COR-L47 (cell line): ENCODE measurements at regions not wholly inside any gene's neighbourhood (a gene's known extent, or its start where the extent isn't known, plus 50 kb on each side); places are given as distances from the start of the nearest gene placed in this dataset.
"Not testable (repeated sequence)": the region's sequence is repeated elsewhere in the genome, so short reads cannot be mapped to it uniquely, and the experiment has no call there.

Experiments used
- DNase-seq: peaks from one replicate; lab custom pipeline; 2025; lab: John Stamatoyannopoulos, UW

DNA sequence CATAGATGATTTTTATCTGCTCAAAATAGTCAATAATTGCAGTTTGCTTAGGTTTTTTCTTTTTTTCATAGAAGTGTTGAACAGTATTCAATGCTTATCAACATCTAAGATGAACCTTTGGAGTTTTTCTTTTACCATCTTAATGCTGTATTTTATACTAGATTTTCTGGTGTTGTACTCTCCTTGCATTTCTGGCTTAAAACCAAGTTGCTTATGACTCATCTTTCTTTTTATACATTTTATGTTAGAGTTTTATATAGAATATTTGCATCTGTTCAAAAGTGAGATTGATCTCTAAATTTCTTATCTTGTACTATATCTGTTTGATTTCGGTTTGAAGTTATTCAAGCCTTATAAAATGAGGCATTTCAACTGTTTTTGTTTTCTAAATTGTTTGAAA is 232.5 kb downstream of the RFPL4B start:
- no peak for DNase-seq

DNA sequence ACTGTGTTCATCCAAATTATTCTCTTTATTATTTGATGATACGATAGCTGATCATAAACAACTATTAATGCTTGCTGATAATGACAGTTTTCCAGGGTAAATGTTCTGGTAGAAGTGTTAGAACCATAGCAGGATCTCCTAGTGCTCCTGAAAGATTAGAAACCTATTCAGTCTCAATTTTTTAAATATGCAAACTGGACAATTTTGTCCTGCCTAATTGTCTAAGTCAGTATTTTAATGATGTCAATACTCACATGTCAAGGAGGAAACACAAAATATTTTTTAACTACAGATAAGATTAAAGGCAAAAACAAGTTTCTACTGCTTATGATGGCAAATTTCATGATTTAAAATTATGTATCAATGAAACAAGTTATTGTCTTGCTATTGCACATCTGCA is 233.9 kb downstream of the RFPL4B start:
- DNase-seq = no peak

GRCh38 chr6:112590326-112590725 is 243.2 kb downstream of the RFPL4B start:
- DNase-seq = no peak

- no peak for DNase-seq
Measured at GRCh38 chr6:112591329-112591728, 244.2 kb downstream of the RFPL4B start.

DNA sequence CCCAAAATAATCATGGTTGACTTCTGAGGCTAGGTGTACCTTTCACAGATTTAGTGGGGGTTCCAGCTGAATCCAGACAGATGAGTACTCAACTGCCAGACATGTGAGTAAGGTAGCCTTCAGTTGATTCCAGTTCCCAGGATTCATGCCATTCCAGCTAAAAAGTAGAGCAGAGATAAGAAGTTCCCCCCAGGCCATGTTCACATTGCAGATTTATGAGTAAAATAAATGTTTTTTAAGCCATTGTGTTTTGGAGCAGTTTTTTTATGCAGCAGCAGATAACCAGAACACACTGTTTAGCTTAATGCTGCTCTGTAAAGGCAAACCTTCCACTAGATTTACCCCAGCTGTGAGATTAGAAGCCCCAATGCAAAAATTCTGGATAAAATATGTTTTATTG is 245.0 kb downstream of the RFPL4B start:
- no peak for DNase-seq

- DNase-seq = no peak
Measured at GRCh38 chr6:112594886-112595594, 247.9 kb downstream of the RFPL4B start.

DNA sequence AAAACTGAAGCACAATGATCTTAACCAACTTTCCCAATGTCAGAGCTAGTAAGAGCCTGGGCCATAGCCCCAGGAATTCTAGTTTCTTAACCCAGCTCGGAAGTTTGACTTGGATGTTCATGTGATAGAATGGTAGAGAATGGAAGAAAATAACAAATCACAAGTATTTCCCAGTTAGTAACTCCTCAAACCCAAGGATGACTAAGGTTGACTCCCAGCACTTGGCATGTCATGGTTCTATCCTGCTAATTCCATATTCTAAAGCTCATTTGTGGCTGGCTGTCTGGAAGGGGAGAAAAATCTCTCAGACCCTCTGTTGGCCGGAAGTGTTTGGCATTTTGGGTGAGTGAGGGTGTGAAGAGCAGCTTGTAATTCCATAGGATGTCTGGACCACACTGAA is 248.7 kb downstream of the RFPL4B start:
- no peak for DNase-seq

- DNase-seq = no peak
Measured at GRCh38 chr6:112597176-112597575, 250.0 kb downstream of the RFPL4B start.

DNA sequence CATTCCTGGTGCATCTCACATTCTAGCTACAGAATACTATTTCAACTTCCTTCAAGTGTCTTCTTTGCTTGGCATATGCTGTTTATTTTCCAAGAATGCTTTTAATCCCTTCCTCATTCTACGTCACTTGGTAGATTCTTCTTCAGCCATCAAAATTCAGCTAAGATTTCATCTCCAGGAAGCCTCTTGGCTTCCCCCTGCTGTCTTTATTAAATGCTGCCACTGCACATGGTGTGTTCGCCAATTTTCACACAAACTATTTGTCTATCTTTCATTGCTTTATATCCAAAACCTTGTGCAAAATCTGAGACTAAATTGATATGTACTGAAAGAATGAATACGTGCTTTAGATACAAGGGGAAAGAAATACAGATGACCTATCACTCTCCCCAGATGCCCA is 253.0 kb downstream of the RFPL4B start:
- no peak for DNase-seq

DNA sequence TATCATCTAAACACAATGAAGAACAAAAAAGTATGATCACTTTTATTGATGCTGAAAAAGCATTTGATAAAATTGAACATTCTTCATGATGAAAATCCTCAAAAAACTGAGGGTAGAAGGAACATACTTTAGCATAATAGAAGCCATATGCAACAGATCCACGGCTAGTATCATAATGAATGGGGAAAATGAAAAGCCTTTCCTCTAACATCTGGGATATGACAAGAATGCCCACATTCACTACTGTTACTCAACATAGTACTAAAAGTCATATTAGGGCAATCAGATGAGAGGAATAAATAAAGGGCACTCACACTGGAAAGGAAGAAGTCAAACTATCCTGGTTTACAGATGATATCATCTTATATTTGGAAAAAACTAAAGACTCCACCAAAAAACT is 256.6 kb downstream of the RFPL4B start:
- DNase-seq = no peak

GRCh38 chr6:112606656-112607435 is 259.7 kb downstream of the RFPL4B start:
- DNase-seq = no peak

DNA sequence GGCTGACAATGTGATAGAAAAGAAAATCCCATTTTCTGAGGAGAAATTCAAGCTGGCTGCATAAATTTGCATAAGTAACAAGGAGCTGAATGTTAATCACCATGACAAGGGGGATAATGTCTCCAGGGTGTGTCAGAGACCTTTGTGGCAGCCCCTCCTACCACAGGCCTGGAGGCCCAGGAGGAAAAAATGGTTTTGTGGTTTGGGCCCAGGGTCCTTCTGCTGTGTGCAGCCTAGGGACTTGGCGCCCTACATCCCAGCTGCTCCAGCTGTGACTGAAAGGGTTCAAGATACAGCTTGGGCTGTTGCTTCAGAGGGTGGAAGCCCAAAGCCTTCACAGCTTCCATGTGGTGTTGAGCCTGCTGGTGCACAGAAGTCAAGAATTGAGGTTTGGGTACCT is 261.8 kb downstream of the RFPL4B start:
- not testable (repeated sequence) for DNase-seq

DNA sequence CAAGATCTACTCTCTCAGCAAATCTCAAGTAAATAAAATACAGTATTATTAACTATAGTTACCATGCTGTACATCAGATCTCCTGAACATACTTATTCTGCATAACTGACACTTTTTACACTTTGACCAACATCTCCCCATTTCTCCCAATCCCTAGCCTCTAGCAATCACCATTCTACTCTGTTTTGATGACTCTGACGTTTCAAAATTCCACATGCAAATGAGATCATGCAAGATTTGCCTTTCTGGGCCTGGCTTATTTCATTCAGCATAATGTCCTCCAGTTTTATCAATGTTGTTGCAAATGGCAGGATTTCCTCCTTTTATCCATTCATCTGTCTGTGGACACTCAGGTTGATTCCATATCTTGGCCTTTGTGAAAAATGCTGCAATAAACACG is 266.3 kb downstream of the RFPL4B start:
- no peak for DNase-seq

DNA sequence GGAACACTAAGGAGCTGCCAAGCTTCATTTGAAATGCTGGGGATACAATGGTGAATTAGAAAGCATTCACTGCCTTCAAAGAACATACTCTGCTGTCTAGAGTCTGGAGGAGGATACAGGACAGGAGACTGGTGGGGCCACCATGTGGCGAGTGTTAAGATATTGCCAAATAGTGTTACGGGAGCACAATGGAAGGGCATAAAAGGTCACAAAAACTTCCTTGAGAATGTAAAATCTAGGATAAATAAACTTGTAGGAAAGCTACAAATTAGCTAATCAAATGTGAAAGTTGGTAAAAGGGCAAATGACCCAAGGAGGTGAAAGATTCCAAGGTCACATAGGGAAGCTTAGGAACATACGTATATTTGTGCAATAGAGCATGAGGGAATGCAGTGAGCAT is 271.7 kb downstream of the RFPL4B start:
- no peak for DNase-seq

- DNase-seq = no peak
Measured at GRCh38 chr6:112620812-112621569, 273.9 kb downstream of the RFPL4B start.

- DNase-seq = no peak
Measured at GRCh38 chr6:112622036-112622435, 274.9 kb downstream of the RFPL4B start.

- DNase-seq = no peak
Measured at GRCh38 chr6:112626468-112627082, 279.4 kb downstream of the RFPL4B start.

DNA sequence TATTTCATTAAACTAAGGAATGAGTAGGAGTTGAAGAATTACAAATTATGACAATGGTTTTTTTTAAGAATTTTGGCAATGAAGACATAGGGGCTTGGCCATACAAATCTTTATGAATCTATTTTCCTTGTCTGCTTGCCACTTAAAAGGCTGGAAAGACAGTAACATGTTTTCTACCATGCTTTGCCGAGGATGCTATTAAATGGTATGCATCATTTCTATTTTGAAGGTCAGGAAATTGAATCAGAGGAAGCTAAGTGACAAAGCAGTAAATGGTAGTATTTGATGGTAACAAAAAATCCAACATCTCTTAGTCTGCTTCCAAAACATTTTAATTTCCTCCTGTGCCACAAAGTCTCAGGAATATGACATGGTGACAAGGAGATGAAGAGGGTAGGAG is 287.2 kb downstream of the RFPL4B start:
- DNase-seq = no peak

- DNase-seq = no peak
Measured at GRCh38 chr6:112636650-112637262, 289.6 kb downstream of the RFPL4B start.

GRCh38 chr6:112639391-112639831 is 292.3 kb downstream of the RFPL4B start:
- DNase-seq = no peak

DNA sequence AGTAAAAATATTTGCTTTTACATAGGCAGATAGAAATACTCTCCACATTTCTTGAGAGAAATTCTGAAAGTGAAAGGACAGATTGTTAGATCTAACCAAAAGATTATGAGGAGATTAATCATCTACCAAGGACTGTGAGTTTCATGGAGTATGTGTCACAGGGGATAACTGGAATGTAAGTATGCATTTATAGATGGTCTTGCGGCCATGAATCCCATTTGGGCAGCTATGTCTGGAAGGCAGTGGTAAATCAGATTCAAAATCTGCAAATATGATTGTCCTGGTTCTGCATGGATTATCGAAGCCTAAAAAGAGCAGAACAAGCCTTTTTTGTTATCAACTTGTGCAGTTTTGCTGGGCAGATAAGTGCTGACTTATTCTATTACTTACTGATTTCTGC is 293.8 kb downstream of the RFPL4B start:
- no peak for DNase-seq

- DNase-seq = no peak
Measured at GRCh38 chr6:112649853-112650252, 302.7 kb downstream of the RFPL4B start.
